Hindlimb muscle (tissue), 1 donor: ENCODE measurements at regions not wholly inside any gene's neighbourhood (a gene's known extent, or its start where the extent isn't known, plus 50 kb on each side); places are given as distances from the start of the nearest gene placed in this dataset.

Source experiments
- DNase-seq: peaks from one replicate; pipeline ENCODE4 v3.0.0-alpha.2; 2013

- DNase-seq, result no peak
These were observed 185.7 kb upstream of the ZPLD1 start for GRCh38 chr3:102248981-102249705.

GRCh38 chr3:102255736-102256135 lies 179.1 kb upstream of the ZPLD1 start:
- no peak for DNase-seq

- no peak for DNase-seq
These were observed 176.1 kb upstream of the ZPLD1 start for GRCh38 chr3:102258666-102259227.

GRCh38 chr3:102259663-102260062 lies 175.2 kb upstream of the ZPLD1 start:
- no peak for DNase-seq

GRCh38 chr3:102265720-102266119 lies 169.1 kb upstream of the ZPLD1 start:
- no peak for DNase-seq

GRCh38 chr3:102269406-102269805 lies 165.4 kb upstream of the ZPLD1 start:
- no peak for DNase-seq

GRCh38 chr3:102290241-102290640 lies 144.6 kb upstream of the ZPLD1 start:
- DNase-seq, result no peak

GRCh38 chr3:102295756-102296155 lies 139.1 kb upstream of the ZPLD1 start:
- DNase-seq, result no peak

GRCh38 chr3:102297072-102297658 lies 137.7 kb upstream of the ZPLD1 start:
- no peak for DNase-seq

GRCh38 chr3:102299125-102299877 lies 135.5 kb upstream of the ZPLD1 start:
- no peak for DNase-seq

- no peak for DNase-seq
These were observed 133.5 kb upstream of the ZPLD1 start for GRCh38 chr3:102301155-102301880.

GRCh38 chr3:102302020-102302419 lies 132.8 kb upstream of the ZPLD1 start:
- no peak for DNase-seq

- no peak for DNase-seq
These were observed 130.3 kb upstream of the ZPLD1 start for GRCh38 chr3:102304550-102304949.

- DNase-seq, result no peak
These were observed 127.4 kb upstream of the ZPLD1 start for GRCh38 chr3:102307442-102307841.

- no peak for DNase-seq
These were observed 105.7 kb upstream of the ZPLD1 start for GRCh38 chr3:102329066-102329465.

- DNase-seq, result no peak
These were observed 105.3 kb upstream of the ZPLD1 start for GRCh38 chr3:102329561-102329960.

GRCh38 chr3:102332205-102332604 lies 102.6 kb upstream of the ZPLD1 start:
- no peak for DNase-seq

- DNase-seq, result no peak
These were observed 101.9 kb upstream of the ZPLD1 start for GRCh38 chr3:102332934-102333333.

GRCh38 chr3:102336130-102336529 lies 98.7 kb upstream of the ZPLD1 start:
- DNase-seq, result no peak

- no peak for DNase-seq
These were observed 95.1 kb upstream of the ZPLD1 start for GRCh38 chr3:102339671-102340070.

- DNase-seq, result no peak
These were observed 87.9 kb upstream of the ZPLD1 start for GRCh38 chr3:102346897-102347296.

GRCh38 chr3:102348904-102349303 lies 85.9 kb upstream of the ZPLD1 start:
- DNase-seq, result no peak

GRCh38 chr3:102353148-102353547 lies 81.7 kb upstream of the ZPLD1 start:
- no peak for DNase-seq
